D341Med (cell line): ENCODE measurements at regions not wholly inside any gene's neighbourhood (a gene's known extent, or its start where the extent isn't known, plus 50 kb on each side); places are given as distances from the start of the nearest gene placed in this dataset.

Source experiments
- DNase-seq: peaks from one replicate; pipeline ENCODE4 v3.0.0; 2012; ENCODE audit warnings: low spot score

- DNase-seq = no peak
These were observed 1053.8 kb downstream of the TBC1D22A start for GRCh38 chr22:47816121-47816862.

- no peak for DNase-seq
These were observed 1052.0 kb downstream of the TBC1D22A start for GRCh38 chr22:47814474-47814873.

DNA sequence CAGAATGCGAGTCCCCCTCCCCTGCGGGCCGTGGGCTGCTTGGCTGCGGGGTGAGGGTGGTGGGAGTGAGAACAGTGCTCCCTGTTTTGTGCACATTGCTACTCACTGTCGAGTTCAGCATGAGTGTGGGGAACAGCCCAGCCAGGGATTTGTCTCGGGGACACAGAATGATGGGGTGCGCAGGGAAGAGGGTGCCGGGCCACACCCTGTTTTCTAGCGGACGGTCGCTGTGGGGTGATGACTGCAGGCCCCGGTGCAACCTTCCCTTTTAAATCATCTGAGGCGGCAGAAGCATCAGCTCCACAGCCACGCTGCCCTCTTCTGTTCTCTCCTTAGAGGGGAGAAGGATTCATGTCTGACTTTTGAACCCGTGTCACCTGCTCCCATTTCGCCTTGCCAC lies 1051.2 kb downstream of the TBC1D22A start:
- no peak for DNase-seq

- no peak for DNase-seq
These were observed 1049.5 kb downstream of the TBC1D22A start for GRCh38 chr22:47811971-47812370.

GRCh38 chr22:47810505-47811500 lies 1048.4 kb downstream of the TBC1D22A start:
- no peak for DNase-seq

- no peak for DNase-seq
These were observed 1046.6 kb downstream of the TBC1D22A start for GRCh38 chr22:47808886-47809620.

DNA sequence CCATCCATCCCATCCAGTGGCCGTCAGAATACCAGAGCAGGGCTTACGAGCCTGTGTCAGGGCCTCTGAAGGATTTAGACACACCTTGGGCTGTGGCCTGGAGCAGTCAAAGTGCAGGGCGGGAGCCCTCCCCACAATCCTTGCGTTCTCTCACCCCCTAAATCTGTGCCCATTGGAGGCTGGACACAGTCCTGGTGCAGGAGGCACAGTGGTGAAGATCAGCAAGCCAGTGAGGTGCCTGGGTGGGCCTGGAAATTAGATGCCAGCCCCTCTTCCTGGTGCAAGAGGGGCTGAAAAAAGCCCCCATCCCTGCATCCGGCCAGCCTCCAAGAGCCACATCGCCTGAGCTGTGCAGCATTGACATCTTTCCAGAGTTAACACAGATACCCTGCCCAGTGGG lies 1045.8 kb downstream of the TBC1D22A start:
- DNase-seq = no peak

- DNase-seq = no peak
These were observed 1045.1 kb downstream of the TBC1D22A start for GRCh38 chr22:47807506-47807905.

DNA sequence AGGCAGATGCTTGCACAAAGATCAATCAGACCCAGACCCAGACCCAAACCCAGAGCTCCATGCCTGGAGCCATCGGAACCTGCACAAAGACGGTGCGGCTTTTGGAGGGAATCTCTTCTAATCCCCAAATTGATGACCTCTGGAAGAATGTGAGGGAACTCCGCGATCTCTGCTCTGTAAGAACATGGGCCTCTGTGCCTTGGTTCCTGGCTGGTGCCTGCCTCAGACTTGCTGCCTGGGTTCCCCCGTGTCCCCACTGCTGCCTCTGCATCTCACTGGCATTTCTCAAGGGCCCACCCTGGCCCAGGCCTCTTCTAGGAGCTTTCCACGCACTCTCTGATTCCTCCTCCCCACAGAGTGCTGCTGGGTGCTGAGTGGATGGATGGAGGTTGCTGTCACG lies 1044.4 kb downstream of the TBC1D22A start:
- DNase-seq = no peak

DNA sequence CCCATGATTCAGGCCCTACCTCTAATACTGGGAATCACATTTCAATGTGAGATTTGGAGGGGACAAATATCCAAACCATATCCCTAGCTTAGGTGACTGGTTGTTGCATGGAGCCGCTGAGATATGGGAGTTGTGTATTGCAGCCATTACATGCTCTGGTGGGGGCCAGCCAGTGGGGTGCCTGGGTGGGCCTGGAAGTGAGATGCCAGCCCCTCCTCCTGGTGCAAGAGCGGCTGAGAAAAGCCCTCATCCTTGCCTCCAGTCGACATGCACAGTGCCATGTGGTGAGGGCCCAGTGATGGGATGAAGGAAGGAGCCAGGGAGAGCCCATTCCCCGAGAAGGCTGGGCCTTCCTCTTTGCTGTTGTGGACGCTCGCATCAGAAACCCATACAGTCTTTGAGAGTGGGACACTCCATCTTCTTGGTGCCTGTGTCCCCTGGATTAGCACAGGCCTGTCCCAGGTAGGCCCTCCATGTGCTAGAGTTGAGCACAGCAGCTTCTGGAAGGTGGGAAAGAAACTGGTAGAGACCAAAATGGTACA lies 1043.0 kb downstream of the TBC1D22A start:
- DNase-seq = no peak

DNA sequence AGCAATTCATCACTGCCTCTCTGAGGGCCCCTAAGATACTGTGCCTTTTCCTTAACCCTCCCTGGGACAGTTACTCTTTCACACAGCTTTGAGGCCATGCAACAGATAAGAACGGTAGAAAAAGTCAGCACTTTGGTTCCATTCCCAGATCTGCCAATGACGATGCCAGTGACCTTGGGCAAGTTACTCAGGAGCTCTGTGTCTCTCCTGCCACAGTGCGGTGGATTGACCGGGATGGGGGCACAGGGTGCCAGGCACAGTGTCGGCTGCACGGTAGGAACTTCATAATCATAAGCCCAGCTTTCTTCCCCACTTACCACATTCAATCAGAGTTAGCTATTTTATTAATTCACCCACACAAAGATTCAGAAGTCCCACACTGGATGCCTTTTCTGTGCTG lies 1041.8 kb downstream of the TBC1D22A start:
- no peak for DNase-seq

DNA sequence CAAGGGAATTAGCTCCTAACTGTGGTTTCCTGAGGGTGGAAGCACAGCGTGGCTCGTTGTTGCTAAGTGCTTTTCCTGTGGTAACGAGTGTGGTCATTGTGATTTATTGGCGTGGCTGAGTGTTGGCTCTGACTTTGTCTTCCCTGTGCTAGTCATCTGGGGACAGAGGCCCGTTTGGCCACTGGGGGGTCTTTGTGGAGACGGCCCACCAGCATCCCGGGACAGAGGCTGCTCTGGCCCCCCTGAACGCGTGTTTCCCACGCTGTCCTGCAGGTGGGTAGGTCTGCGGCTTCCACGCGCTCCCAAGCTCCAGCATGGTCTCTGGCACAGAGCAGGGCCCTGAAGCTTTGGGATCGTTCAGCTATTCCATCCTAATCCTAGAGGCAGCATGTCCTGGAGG lies 1040.0 kb downstream of the TBC1D22A start:
- DNase-seq = no peak

DNA sequence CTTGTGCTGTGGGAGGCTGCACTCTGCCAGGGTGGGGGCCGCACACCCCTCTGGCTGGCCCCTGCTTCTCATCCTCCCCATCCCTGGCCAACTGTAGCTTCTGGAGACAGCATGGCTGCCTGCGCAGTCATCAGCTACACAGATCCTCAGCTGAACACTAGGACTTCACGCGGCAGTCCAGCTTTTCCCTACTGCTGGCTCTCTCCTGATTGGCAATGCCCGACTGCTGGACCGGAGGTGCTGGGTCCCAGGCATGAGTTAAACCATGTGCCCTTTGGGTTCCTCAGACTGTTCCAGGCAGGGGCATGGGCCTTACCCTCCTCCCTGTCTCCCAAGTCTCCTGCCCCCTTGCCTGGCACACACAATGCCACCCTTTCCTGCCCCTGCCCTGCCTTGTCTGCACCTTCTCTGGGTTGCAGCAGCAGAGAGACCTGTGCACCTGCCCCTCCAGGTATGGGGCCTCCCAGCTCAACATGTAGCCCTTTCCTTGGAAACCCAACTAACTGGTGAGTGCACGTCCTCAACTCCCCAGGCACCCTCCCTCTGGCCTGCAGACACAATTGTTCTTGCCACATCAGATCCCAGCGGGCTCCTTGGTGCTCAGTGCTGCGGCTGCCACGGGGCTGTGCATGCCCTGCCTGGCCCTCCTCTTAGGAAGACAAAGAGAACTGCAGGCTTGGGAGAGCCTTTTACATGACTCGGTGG lies 1039.2 kb downstream of the TBC1D22A start:
- DNase-seq = no peak

DNA sequence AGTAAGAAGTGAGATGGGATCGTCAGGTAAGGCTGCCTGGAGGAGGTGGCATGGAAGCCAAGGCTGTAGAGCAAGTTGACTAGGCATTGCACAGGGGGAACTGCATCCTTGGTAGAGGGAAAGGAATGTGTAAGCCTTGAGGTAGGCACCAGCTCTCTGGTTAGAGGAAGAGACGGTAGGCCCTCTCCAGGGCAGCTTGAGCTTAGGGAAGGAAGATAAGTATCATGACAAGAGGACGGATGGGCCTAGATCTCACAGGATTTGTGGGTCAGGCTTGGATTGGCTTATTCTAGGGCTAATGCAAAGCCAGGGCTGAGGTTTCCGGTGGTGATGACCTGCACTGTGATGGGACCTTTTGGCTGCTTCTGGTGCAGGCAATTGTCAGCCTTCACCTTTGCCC lies 1035.8 kb downstream of the TBC1D22A start:
- DNase-seq = no peak

GRCh38 chr22:47797342-47797945 lies 1035.0 kb downstream of the TBC1D22A start:
- no peak for DNase-seq

DNA sequence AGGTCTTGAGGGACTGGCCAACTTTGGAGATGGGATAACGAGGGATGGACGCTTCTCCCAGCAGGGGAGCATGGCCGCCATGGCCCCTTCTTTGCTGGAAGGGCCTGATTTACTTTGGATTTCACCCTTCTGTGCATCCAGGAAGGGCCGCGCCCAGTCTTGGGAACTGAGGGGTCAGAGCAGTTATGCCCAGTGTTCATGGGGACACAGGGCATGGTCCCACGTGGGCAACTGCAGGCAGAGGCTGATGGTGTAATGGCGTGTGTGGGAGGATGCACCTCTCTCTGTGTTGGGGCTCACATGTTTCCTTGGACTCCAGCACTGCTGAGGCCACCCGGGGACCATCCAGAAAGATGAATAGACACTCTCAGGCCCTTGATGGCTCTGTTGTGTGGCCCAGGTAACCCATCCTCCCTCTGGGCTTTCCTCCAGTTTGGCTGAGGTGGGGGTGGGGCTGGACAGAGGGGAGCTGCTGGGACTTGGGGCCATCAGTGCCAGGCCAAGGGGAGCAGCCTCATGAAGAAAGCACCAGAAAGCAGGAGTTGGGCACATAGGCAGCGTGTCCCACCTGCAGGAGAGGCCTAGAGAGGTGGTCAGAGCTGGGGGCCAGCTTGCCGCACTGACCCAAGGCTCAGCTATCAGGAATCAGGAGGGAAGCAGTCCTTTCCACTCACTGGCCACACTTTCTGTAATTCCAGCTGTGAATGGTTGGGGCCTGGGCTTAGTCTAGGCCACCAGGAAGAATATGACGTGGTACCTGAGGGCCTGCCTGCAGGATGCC lies 1033.9 kb downstream of the TBC1D22A start:
- peak; percentile 5 for DNase-seq

DNA sequence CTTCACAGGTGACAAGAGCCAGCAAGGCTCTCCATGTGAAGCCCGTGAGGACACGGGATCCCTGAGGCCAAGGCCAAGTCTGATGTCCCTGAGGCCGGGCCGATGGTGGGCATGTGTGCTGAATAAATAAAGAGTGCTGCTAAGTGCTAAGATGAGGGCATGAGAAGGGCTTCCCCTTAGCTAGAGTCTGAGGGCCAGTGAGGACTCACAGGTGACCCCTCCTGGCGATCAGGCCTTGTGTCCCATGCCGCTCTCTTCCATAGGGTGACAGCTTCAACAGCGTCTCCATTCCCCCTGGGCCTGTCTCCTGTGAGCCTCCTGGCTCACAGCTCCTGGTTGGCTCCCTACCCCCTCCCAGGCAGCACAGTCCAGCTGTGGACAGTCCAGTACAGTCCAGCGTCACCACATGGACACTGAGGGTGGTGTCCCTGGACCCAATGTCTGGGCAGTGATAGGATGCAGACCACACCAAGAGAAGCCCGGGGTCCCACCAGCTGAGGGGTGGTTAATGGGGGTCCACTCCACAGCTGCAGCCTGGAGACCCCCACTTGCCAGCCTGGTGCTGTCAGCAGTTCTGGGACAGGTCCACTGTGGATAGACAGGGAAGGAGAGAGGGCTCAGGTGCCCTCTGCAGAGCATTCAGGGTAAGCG lies 1033.2 kb downstream of the TBC1D22A start:
- DNase-seq = peak; percentile 5

DNA sequence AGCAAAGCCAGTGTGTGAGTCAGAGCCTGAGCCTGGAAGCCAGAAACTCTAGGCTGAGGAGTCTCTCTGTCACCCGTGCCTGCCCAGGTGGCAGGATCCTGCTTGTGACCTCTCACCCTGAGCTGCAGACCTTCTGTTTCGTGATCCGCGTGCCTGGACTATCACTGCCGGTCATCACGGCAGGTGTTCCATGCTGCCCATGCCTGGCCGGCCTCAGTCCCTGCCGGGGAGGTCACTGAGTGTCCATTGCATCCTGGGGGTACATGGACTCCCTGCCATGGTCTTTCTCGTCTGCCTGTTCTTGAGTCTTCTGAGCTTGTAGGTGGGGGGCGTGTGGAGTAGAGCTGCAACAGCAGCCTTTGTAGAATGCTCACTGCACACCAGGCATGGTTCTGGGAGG lies 1032.4 kb downstream of the TBC1D22A start:
- peak; percentile 6 for DNase-seq

DNA sequence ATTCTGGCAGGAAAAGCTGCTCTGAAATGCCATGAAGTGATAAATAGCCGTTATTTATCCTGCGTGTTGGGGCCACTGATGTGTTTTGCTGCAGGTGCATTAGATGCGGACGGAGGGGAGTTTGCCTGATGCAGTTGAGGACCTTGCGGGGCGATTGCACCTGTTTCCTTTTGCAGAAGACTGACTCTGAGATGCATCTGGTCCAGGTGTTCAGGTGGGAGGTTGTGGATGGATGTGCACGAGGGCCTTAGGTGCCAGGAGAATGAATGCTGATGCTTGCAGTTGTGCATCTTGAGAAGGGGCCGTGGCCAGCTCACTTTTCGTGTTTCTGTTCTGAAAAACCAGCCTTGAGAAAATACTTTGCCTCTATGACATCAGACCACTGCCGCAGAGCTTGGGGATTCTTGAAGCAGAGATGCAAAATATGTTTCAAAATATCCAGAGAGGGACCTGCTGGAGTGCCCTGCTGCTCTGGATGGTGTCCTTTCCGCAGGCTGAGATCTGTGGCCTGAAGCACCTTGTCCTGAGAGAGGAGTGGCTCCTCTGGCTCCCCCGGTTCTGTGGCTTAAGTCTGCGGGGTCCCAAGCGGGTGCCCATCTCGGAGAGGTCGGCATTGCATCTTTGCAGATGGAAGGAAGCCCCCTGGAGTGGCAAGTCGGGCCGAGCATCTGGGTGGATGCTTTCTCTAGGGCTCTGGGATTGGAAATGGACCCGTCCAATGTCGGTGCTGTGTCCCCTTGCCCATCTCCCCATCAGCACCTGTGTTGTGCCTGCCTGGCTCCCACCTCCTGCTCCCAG lies 1031.1 kb downstream of the TBC1D22A start:
- DNase-seq = peak; percentile 7
